SK-N-SH treated with all-trans-retinoic acid at 6 μM for 48 hours (cell line): ENCODE measurements at regions not wholly inside any gene's neighbourhood (a gene's known extent, or its start where the extent isn't known, plus 50 kb on each side); places are given as distances from the start of the nearest gene placed in this dataset.

ENCODE experiments used
- ATAC-seq: fragments of 200-7000 bp; cut with Tn5 transposase; 3 replicates; pipeline ENCODE4 v1.9.1; 2020; ENCODE audit warnings: mild to moderate bottlenecking, moderate library complexity
- ARNTL ChIP-seq: fragments of 450-650 bp; formaldehyde crosslinking; IDR thresholded peaks from 2 replicates; pipeline ENCODE4 v1.5.0; 2020; ENCODE audit warnings: low read depth, mild to moderate bottlenecking, moderate library complexity, borderline replicate concordance
- CSDC2 ChIP-seq: fragments of 250-450 bp; sonication (Bioruptor Pico); IDR thresholded peaks from 2 replicates; pipeline ENCODE4 v1.5.0; 2020; ENCODE audit warnings: mild to moderate bottlenecking, moderate library complexity
- ESRRG ChIP-seq: fragments of 250-450 bp; sonication (Bioruptor Pico); IDR thresholded peaks from 2 replicates; pipeline ENCODE4 v1.6.1; 2021; ENCODE audit warnings: mild to moderate bottlenecking
- ISL1 ChIP-seq: fragments of 250-450 bp; sonication (Bioruptor Pico); IDR thresholded peaks from 2 replicates; pipeline ENCODE4 v2.1.2; 2022; ENCODE audit warnings: mild to moderate bottlenecking, moderate library complexity
- OSR1 ChIP-seq: fragments of 250-450 bp; sonication (Bioruptor Pico); IDR thresholded peaks from 2 replicates; pipeline ENCODE4 v1.8.0; 2022; ENCODE audit warnings: moderate library complexity, mild to moderate bottlenecking, inconsistent platforms
- PPARA ChIP-seq: fragments of 250-450 bp; sonication (Bioruptor Pico); IDR thresholded peaks from 2 replicates; pipeline ENCODE4 v1.5.0; 2020; ENCODE audit warnings: mild to moderate bottlenecking, borderline replicate concordance
- RARB ChIP-seq: fragments of 250-450 bp; sonication (Bioruptor Pico); IDR thresholded peaks from 2 replicates; pipeline ENCODE4 v1.8.0; 2021; ENCODE audit warnings: mild to moderate bottlenecking, moderate library complexity
- SNAI2 ChIP-seq: fragments of 250-450 bp; sonication (Bioruptor Pico); IDR thresholded peaks from 2 replicates; pipeline ENCODE4 v1.5.0; 2020; ENCODE audit warnings: mild to moderate bottlenecking, moderate library complexity
- TCF4 ChIP-seq: fragments of 250-450 bp; sonication (Bioruptor Pico); IDR thresholded peaks from 2 replicates; pipeline ENCODE4 v1.8.0; 2021; ENCODE audit warnings: mild to moderate bottlenecking, moderate library complexity, borderline replicate concordance
- TOX ChIP-seq: fragments of 250-450 bp; sonication (Bioruptor Pico); IDR thresholded peaks from 2 replicates; pipeline ENCODE4 v1.8.0; 2021; ENCODE audit warnings: mild to moderate bottlenecking, moderate library complexity, borderline replicate concordance
- ZC3H10 ChIP-seq: fragments of 250-450 bp; sonication (Bioruptor Pico); IDR thresholded peaks from 2 replicates; pipeline ENCODE4 v1.5.1; 2021; ENCODE audit warnings: mild to moderate bottlenecking, moderate library complexity
- ZFP3 ChIP-seq: fragments of 250-450 bp; sonication (Bioruptor Pico); IDR thresholded peaks from 2 replicates; pipeline ENCODE4 v1.5.0; 2020; ENCODE audit warnings: mild to moderate bottlenecking, moderate library complexity
- ZFP30 ChIP-seq: fragments of 450-650 bp; formaldehyde crosslinking; IDR thresholded peaks from 2 replicates; pipeline ENCODE4 v1.5.0; 2022; ENCODE audit warnings: mild to moderate bottlenecking, moderate library complexity
- ZNF565 ChIP-seq: fragments of 450-650 bp; formaldehyde crosslinking; conservative IDR thresholded peaks from 2 replicates; pipeline ENCODE4 v1.5.0; 2020; ENCODE audit warnings: low read depth, mild to moderate bottlenecking, moderate library complexity
- ZNF70 ChIP-seq: fragments of 450-650 bp; formaldehyde crosslinking; IDR thresholded peaks from 2 replicates; pipeline ENCODE4 v1.5.0; 2020; ENCODE audit warnings: mild to moderate bottlenecking, moderate library complexity
- ZNF8 ChIP-seq: fragments of 450-650 bp; formaldehyde crosslinking; IDR thresholded peaks from 2 replicates; pipeline ENCODE4 v1.5.0; 2020; ENCODE audit warnings: mild to moderate bottlenecking, moderate library complexity
- TF ChIP-seq, protein P1 (sequence below): fragments of 250-450 bp; sonication (Bioruptor Pico); IDR thresholded peaks from 2 replicates; pipeline ENCODE4 v1.5.0; 2020; ENCODE audit warnings: mild to moderate bottlenecking, moderate library complexity
- TF ChIP-seq, protein P2 (sequence below): fragments of 250-450 bp; sonication (Bioruptor Pico); IDR thresholded peaks from 2 replicates; pipeline ENCODE4 v1.8.0; 2021; ENCODE audit warnings: low read depth, mild to moderate bottlenecking, moderate library complexity, borderline replicate concordance
- TF ChIP-seq, protein P3 (sequence below): fragments of 250-450 bp; sonication (Bioruptor Pico); IDR thresholded peaks from 2 replicates; pipeline ENCODE4 v1.5.1; 2021; ENCODE audit warnings: mild to moderate bottlenecking, moderate library complexity
- TF ChIP-seq, protein P4 (sequence below): fragments of 250-450 bp; sonication (Bioruptor Pico); IDR thresholded peaks from 2 replicates; pipeline ENCODE4 v1.8.0; 2020; ENCODE audit warnings: mild to moderate bottlenecking, moderate library complexity, borderline replicate concordance

DNA sequence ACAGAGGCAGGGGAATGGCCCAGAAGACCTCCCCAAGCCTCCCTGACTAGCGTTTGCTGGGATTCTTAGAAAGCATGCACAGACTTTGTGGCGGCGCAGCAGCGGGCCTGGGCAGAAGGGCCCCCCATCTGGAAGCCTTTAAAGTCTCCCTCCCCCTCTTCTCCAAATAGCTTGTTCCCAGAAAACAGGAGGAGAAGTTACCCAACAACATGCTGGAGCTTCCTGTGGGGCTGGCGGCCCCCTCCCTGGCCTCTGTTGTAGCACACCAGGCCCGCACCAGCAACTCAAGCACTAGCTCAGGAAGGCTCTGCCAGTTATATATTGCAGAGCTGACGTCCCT, 334.8 kb downstream of the DYSF start:
- ATAC-seq = no peak
- TF ChIP-seq CSDC2 (CRISPR knock-in tag) (no peak), TOX (CRISPR knock-in tag) (no peak), ARNTL (no peak), ZFP3 (CRISPR knock-in tag) (no peak), ZC3H10 (CRISPR knock-in tag) (no peak), OSR1 (CRISPR knock-in tag) (no peak), RARB (CRISPR knock-in tag) (no peak), TCF4 (CRISPR knock-in tag) (no peak), ZNF70 (CRISPR knock-in tag) (no peak), ZFP30 (CRISPR knock-in tag) (no peak), ESRRG (CRISPR knock-in tag) (no peak), ZNF565 (CRISPR knock-in tag) (no peak), SNAI2 (no peak), ZNF8 (no peak), ISL1 (CRISPR knock-in tag) (no peak)
- TF ChIP-seq, protein P1, sequence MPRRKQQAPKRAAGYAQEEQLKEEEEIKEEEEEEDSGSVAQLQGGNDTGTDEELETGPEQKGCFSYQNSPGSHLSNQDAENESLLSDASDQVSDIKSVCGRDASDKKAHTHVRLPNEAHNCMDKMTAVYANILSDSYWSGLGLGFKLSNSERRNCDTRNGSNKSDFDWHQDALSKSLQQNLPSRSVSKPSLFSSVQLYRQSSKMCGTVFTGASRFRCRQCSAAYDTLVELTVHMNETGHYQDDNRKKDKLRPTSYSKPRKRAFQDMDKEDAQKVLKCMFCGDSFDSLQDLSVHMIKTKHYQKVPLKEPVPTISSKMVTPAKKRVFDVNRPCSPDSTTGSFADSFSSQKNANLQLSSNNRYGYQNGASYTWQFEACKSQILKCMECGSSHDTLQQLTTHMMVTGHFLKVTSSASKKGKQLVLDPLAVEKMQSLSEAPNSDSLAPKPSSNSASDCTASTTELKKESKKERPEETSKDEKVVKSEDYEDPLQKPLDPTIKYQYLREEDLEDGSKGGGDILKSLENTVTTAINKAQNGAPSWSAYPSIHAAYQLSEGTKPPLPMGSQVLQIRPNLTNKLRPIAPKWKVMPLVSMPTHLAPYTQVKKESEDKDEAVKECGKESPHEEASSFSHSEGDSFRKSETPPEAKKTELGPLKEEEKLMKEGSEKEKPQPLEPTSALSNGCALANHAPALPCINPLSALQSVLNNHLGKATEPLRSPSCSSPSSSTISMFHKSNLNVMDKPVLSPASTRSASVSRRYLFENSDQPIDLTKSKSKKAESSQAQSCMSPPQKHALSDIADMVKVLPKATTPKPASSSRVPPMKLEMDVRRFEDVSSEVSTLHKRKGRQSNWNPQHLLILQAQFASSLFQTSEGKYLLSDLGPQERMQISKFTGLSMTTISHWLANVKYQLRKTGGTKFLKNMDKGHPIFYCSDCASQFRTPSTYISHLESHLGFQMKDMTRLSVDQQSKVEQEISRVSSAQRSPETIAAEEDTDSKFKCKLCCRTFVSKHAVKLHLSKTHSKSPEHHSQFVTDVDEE (CRISPR knock-in tag) = no peak
- TF ChIP-seq, protein P2, sequence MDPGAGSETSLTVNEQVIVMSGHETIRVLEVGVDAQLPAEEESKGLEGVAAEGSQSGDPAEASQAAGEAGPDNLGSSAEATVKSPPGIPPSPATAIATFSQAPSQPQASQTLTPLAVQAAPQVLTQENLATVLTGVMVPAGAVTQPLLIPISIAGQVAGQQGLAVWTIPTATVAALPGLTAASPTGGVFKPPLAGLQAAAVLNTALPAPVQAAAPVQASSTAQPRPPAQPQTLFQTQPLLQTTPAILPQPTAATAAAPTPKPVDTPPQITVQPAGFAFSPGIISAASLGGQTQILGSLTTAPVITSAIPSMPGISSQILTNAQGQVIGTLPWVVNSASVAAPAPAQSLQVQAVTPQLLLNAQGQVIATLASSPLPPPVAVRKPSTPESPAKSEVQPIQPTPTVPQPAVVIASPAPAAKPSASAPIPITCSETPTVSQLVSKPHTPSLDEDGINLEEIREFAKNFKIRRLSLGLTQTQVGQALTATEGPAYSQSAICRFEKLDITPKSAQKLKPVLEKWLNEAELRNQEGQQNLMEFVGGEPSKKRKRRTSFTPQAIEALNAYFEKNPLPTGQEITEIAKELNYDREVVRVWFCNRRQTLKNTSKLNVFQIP (CRISPR knock-in tag) = no peak
- TF ChIP-seq, protein P3, sequence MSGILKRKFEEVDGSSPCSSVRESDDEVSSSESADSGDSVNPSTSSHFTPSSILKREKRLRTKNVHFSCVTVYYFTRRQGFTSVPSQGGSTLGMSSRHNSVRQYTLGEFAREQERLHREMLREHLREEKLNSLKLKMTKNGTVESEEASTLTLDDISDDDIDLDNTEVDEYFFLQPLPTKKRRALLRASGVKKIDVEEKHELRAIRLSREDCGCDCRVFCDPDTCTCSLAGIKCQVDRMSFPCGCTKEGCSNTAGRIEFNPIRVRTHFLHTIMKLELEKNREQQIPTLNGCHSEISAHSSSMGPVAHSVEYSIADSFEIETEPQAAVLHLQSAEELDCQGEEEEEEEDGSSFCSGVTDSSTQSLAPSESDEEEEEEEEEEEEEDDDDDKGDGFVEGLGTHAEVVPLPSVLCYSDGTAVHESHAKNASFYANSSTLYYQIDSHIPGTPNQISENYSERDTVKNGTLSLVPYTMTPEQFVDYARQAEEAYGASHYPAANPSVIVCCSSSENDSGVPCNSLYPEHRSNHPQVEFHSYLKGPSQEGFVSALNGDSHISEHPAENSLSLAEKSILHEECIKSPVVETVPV = no peak

DNA sequence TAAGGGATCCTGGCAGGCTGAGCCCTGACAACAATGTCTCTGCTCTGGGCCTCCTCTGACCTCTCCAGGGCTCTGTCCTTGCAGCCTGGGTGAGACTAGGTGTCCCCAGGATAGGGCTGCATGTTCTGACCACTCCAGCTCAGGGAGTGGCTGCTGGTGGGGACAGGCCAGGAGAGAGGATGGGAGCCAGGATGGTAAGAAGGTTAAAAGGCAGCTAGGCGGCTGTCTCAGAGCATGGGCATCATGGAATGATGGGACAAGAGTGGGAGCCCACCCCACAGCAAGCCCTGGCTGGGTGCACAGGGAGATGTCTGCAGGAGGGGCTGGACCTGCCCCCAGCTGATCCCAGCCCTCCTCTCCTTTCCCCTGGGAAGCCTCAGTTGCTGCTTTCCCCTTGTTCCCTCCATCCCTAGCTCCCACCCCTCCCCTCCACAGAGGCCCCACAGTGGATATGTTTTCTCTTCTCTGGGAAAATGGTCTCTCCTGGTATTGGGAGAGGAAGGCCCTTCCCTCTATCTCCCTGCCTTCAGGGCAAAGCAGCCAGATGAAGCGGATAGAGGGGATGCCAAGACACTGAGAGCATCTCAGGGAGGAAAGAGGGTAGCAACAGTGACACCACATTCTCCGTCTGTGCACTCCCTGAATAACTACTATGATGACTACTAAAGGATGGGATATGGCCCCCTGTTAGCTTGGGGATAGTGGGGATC, 334.3 kb downstream of the DYSF start:
- ATAC-seq = no peak
- TF ChIP-seq, protein P1 (CRISPR knock-in tag) = no peak
- no peak for TF ChIP-seq ISL1 (CRISPR knock-in tag)
- TF ChIP-seq CSDC2 (CRISPR knock-in tag) = no peak
- no peak for TF ChIP-seq ARNTL
- no peak for TF ChIP-seq PPARA (CRISPR knock-in tag)
- no peak for TF ChIP-seq OSR1 (CRISPR knock-in tag)
- TF ChIP-seq, protein P4, sequence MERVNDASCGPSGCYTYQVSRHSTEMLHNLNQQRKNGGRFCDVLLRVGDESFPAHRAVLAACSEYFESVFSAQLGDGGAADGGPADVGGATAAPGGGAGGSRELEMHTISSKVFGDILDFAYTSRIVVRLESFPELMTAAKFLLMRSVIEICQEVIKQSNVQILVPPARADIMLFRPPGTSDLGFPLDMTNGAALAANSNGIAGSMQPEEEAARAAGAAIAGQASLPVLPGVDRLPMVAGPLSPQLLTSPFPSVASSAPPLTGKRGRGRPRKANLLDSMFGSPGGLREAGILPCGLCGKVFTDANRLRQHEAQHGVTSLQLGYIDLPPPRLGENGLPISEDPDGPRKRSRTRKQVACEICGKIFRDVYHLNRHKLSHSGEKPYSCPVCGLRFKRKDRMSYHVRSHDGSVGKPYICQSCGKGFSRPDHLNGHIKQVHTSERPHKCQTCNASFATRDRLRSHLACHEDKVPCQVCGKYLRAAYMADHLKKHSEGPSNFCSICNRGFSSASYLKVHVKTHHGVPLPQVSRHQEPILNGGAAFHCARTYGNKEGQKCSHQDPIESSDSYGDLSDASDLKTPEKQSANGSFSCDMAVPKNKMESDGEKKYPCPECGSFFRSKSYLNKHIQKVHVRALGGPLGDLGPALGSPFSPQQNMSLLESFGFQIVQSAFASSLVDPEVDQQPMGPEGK (CRISPR knock-in tag) = no peak
- no peak for TF ChIP-seq ESRRG (CRISPR knock-in tag)
- TF ChIP-seq TOX (CRISPR knock-in tag) = no peak
- no peak for TF ChIP-seq ZNF565 (CRISPR knock-in tag)
- TF ChIP-seq RARB (CRISPR knock-in tag) = no peak
